HG03558 (cell line): ENCODE measurements at regions not wholly inside any gene's neighbourhood (a gene's known extent, or its start where the extent isn't known, plus 50 kb on each side); places are given as distances from the start of the nearest gene placed in this dataset.
"Not testable (repeated sequence)": the region's sequence is repeated elsewhere in the genome, so short reads cannot be mapped to it uniquely, and the experiment has no call there.

ENCODE experiments used
- ATAC-seq: cut with Tn5 transposase; IDR thresholded peaks from one replicate; pipeline ENCODE4 v1.9.1; 2021; ENCODE audit warnings: moderate number of reproducible peaks; ENCODE audit not compliant: unreplicated experiment; ENCODE audit errors: extremely low read depth

- no peak for ATAC-seq
These were observed 57.0 kb downstream of the PCDH20 start for GRCh38 chr13:61358599-61358998.

GRCh38 chr13:61350341-61350740, 65.3 kb downstream of the PCDH20 start:
- ATAC-seq: no peak

- ATAC-seq: no peak
These were observed 76.5 kb downstream of the PCDH20 start for GRCh38 chr13:61339054-61339621.

GRCh38 chr13:61316647-61317046, 99.0 kb downstream of the PCDH20 start:
- no peak for ATAC-seq

- no peak for ATAC-seq
These were observed 121.0 kb downstream of the PCDH20 start for GRCh38 chr13:61294467-61295191.

GRCh38 chr13:61286148-61286745, 129.4 kb downstream of the PCDH20 start:
- ATAC-seq: no peak

- no peak for ATAC-seq
These were observed 137.9 kb downstream of the PCDH20 start for GRCh38 chr13:61277586-61278276.

- ATAC-seq: no peak
These were observed 138.6 kb downstream of the PCDH20 start for GRCh38 chr13:61277088-61277487.

- no peak for ATAC-seq
These were observed 139.2 kb downstream of the PCDH20 start for GRCh38 chr13:61276401-61276800.

GRCh38 chr13:61275736-61276135, 139.9 kb downstream of the PCDH20 start:
- no peak for ATAC-seq

GRCh38 chr13:61275251-61275650, 140.4 kb downstream of the PCDH20 start:
- no peak for ATAC-seq

GRCh38 chr13:61266896-61267295, 148.8 kb downstream of the PCDH20 start:
- ATAC-seq: not testable (repeated sequence)

GRCh38 chr13:61261746-61262472, 153.7 kb downstream of the PCDH20 start:
- ATAC-seq: no peak

GRCh38 chr13:61258185-61258584, 157.5 kb downstream of the PCDH20 start:
- no peak for ATAC-seq

GRCh38 chr13:61255040-61255796, 160.4 kb downstream of the PCDH20 start:
- no peak for ATAC-seq

GRCh38 chr13:61253105-61253877, 162.4 kb downstream of the PCDH20 start:
- no peak for ATAC-seq

- no peak for ATAC-seq
These were observed 163.4 kb downstream of the PCDH20 start for GRCh38 chr13:61252213-61252612.

- ATAC-seq: no peak
These were observed 168.3 kb downstream of the PCDH20 start for GRCh38 chr13:61247149-61247936.
